AG04449 (cell line): ENCODE measurements at regions not wholly inside any gene's neighbourhood (a gene's known extent, or its start where the extent isn't known, plus 50 kb on each side); places are given as distances from the start of the nearest gene placed in this dataset.

ENCODE experiments used
- CTCF ChIA-PET: fragments of 350-600 bp; formaldehyde crosslinking; extraction: SDS; loops from one replicate; lab custom pipeline; 2021; ENCODE audit warnings: antibody characterized with exemption; lab: Yijun Ruan, JAX
- POLR2A ChIA-PET: fragments of 400-600, 350-600 bp; formaldehyde crosslinking; extraction: SDS; loops from one replicate; lab custom pipeline; 2020; ENCODE audit warnings: antibody characterized with exemption, inconsistent platforms; lab: Yijun Ruan, JAX
- DNase-seq: peaks from one replicate; pipeline ENCODE4 v3.0.0-alpha.2; 2010; ENCODE audit warnings: low read depth, low spot score
- H3K4me3 ChIP-seq: 2 replicates; pipeline ENCODE4 v1.5.1; 2011; ENCODE audit warnings: low read depth, mild to moderate bottlenecking, control low read depth, low read length
- CTCF ChIP-seq: IDR thresholded peaks from one replicate; pipeline ENCODE4 v1.5.1; 2011; ENCODE audit warnings: mild to moderate bottlenecking, moderate library complexity, low read length, control low read depth, inconsistent platforms; ENCODE audit not compliant: insufficient read depth; ENCODE audit errors: missing control alignments

GRCh38 chr6:1057490-1058135 lies 254.3 kb upstream of the FOXQ1 start:
- ChIA-PET POLR2A (no interaction called here), CTCF (no interaction called here)
- no peak for TF ChIP-seq CTCF
- no peak for DNase-seq
- no peak overlapping the region for H3K4me3 ChIP-seq

- CTCF ChIA-PET = no interaction called here
- DNase-seq = no peak
- TF ChIP-seq CTCF = no peak
- no peak overlapping the region for H3K4me3 ChIP-seq
- POLR2A ChIA-PET = no interaction called here
Measured at GRCh38 chr6:1055015-1055921, 256.6 kb upstream of the FOXQ1 start.

GRCh38 chr6:1054653-1055014 lies 257.3 kb upstream of the FOXQ1 start:
- H3K4me3 ChIP-seq = no peak overlapping the region
- ChIA-PET POLR2A (no interaction called here), CTCF (no interaction called here)
- no peak for TF ChIP-seq CTCF
- DNase-seq = no peak

GRCh38 chr6:1053586-1053985 lies 258.3 kb upstream of the FOXQ1 start:
- DNase-seq = no peak
- POLR2A ChIA-PET = no interaction called here
- CTCF ChIA-PET = no interaction called here
- TF ChIP-seq CTCF = no peak
- H3K4me3 ChIP-seq = no peak overlapping the region

GRCh38 chr6:1052262-1052661 lies 259.6 kb upstream of the FOXQ1 start:
- no peak for DNase-seq
- CTCF ChIA-PET = no interaction called here
- POLR2A ChIA-PET = no interaction called here
- no peak for TF ChIP-seq CTCF
- H3K4me3 ChIP-seq = no peak overlapping the region

- ChIA-PET CTCF (no interaction called here), POLR2A (no interaction called here)
- no peak for DNase-seq
- no peak overlapping the region for H3K4me3 ChIP-seq
- no peak for TF ChIP-seq CTCF
Measured at GRCh38 chr6:1049900-1050299, 262.0 kb upstream of the FOXQ1 start.
